ENCODE measurements at regions not wholly inside any gene's neighbourhood (a gene's known extent, or its start where the extent isn't known, plus 50 kb on each side); places are given as distances from the start of the nearest gene placed in this dataset.

- no peak for TF ChIP-seq GABPA (IDR thresholded peaks at IDR 0.05; ENCODE audit: borderline replicate concordance, insufficient read depth, low read length)
- TF ChIP-seq KDM1A (IDR thresholded peaks at IDR 0.05; ENCODE audit: borderline replicate concordance, low read length), result no peak
- no peak for TF ChIP-seq ASH2L (IDR thresholded peaks at IDR 0.05; ENCODE audit: low read length)
- no peak for TF ChIP-seq RBBP5 (IDR thresholded peaks at IDR 0.05; ENCODE audit: borderline replicate concordance, low read depth, low read length)
- no peak for TF ChIP-seq CHD1 (IDR thresholded peaks at IDR 0.05; ENCODE audit: low read depth, low read length)
- no peak for TF ChIP-seq HDAC2 (IDR thresholded peaks at IDR 0.05; ENCODE audit: borderline replicate concordance in 1 of 2, low read depth in 2 of 2, low read length in 2 of 2)
- TF ChIP-seq SIX5 (IDR thresholded peaks at IDR 0.05; ENCODE audit: low read depth, low read length), result no peak
- no peak for TF ChIP-seq SIN3A (conservative IDR thresholded peaks at IDR 0.05 in 1 of 2, IDR thresholded peaks at IDR 0.05 in 1 of 2; ENCODE audit: low read depth in 1 of 2, low read length in 2 of 2)
- TF ChIP-seq RXRA (IDR thresholded peaks at IDR 0.05; ENCODE audit: insufficient read depth, low read depth, low read length), result no peak
- no peak for TF ChIP-seq POU5F1 (IDR thresholded peaks at IDR 0.05; ENCODE audit: low read depth, low read length)
- TF ChIP-seq JUND (IDR thresholded peaks at IDR 0.05; ENCODE audit: low read length), result no peak
- no peak for TF ChIP-seq YY1 (IDR thresholded peaks at IDR 0.05; ENCODE audit: low read depth, low read length)
- no peak for TF ChIP-seq SUZ12 (IDR thresholded peaks at IDR 0.05; ENCODE audit: low read length)
- no peaks in the 10 kb centered on the region for H4K20me1 ChIP-seq (replicated peaks in 1 of 2; ENCODE audit: control insufficient read depth in 1 of 2, insufficient read depth in 2 of 2, low read length in 2 of 2)
- H3K27me3 ChIP-seq (replicated peaks in 1 of 4; ENCODE audit: control insufficient read depth in 3 of 4, extremely low read depth in 1 of 4, insufficient read depth in 3 of 4, low read length in 3 of 4), result no peaks in the 10 kb centered on the region
- no peak overlapping the region for H4K8ac ChIP-seq (ENCODE audit: extremely low read depth, insufficient read depth, low read length)
- H4K5ac ChIP-seq (ENCODE audit: insufficient read length, low read depth, low read length), result no peak overlapping the region
- H2BK20ac ChIP-seq (ENCODE audit: low read length), result no peak overlapping the region
- H3K4me3 ChIP-seq (ENCODE audit: extremely low read depth in 1 of 4, insufficient read depth in 2 of 4, low read depth in 3 of 4, low read length in 4 of 4), result no peak overlapping the region
- no peaks in the 10 kb centered on the region; the same call in 1 of the 2 replicates for H3K23me2 ChIP-seq (ENCODE audit: low read depth, low read length)
- H4K91ac ChIP-seq (replicated peaks; ENCODE audit: insufficient read length, low read length), result no peak overlapping the region
- no peak overlapping the region for H2AK5ac ChIP-seq (ENCODE audit: low read depth, low read length)
- H2BK15ac ChIP-seq (ENCODE audit: low read length), result no peak overlapping the region
- H3K9me3 ChIP-seq (ENCODE audit: insufficient read depth in 2 of 2, low read depth in 1 of 2, low read length in 1 of 2), result no peaks in the 10 kb centered on the region
- POLR2A ChIA-PET (ENCODE audit: partially characterized antibody), result no interaction called here
- H3K23ac ChIP-seq (ENCODE audit: insufficient read length), result no peak overlapping the region
- DNase-seq (ENCODE audit: low read depth in 1 of 2, low spot score in 2 of 2) (no peak), FAIRE-seq (no peak)
- CTCF ChIA-PET (ENCODE audit: partially characterized antibody), result no interaction called here
- H3K4ac ChIP-seq (replicated peaks; ENCODE audit: insufficient read length, low read depth, low read length), result no peak overlapping the region
- H2AFZ ChIP-seq (ENCODE audit: low read length), result no peak overlapping the region
- H2BK12ac ChIP-seq (ENCODE audit: low read depth, low read length), result no peak overlapping the region
- H3K9ac ChIP-seq (replicated peaks in 1 of 4; ENCODE audit: extremely low read depth in 1 of 4, low read depth in 3 of 4, low read length in 3 of 4), result no peak overlapping the region
- no peaks in the 10 kb centered on the region; a peak in 1 of 7 replicates for H3K4me1 ChIP-seq (replicated peaks in 1 of 4; ENCODE audit: control insufficient read depth in 3 of 4, insufficient read depth in 4 of 4, low read length in 3 of 4)
- no peak overlapping the region for H3K18ac ChIP-seq (ENCODE audit: extremely low read depth, low read length)
- H2BK120ac ChIP-seq (replicated peaks; ENCODE audit: low read depth, low read length), result no peak overlapping the region
- no peak overlapping the region for H3K4me2 ChIP-seq (ENCODE audit: insufficient read depth in 1 of 2, low read depth in 2 of 2, low read length in 2 of 2)
- H3K79me1 ChIP-seq (ENCODE audit: low read depth, low read length), result no peaks in the 10 kb centered on the region
- no peak overlapping the region for H3K14ac ChIP-seq (ENCODE audit: insufficient read length)
- H3K79me2 ChIP-seq (ENCODE audit: control insufficient read depth in 1 of 2, insufficient read depth in 2 of 2, low read length in 2 of 2), result no peaks in the 10 kb centered on the region
- H3K36me3 ChIP-seq (ENCODE audit: control insufficient read depth in 2 of 4, insufficient read depth in 4 of 4, low read length in 3 of 4), result no peaks in the 10 kb centered on the region
- no peak overlapping the region for H2BK5ac ChIP-seq (ENCODE audit: low read depth, low read length)
- no peak overlapping the region for H3K56ac ChIP-seq (replicated peaks; ENCODE audit: insufficient read length, low read depth, low read length)
- no peak overlapping the region for H3K27ac ChIP-seq (ENCODE audit: low read depth, low read length)
- 96% methylated on average over 4 of the region's 4 CpGs; no CpG with 5 or more reads in 1 of the 2 experiments for WGBS, 2 experiments (ENCODE audit: extremely low coverage in 1 of 2, insufficient coverage in 1 of 2, insufficient read length in 1 of 2, insufficient replicate concordance in 2 of 2, low coverage in 1 of 2, low lambda C conversion rate in 2 of 2, missing lambda C conversion rate in 1 of 2)
These were observed 451.2 kb downstream of the PCDH7 start for GRCh38 chr4:31171362-31171761.
